HAP-1 (cell line): ENCODE measurements at regions not wholly inside any gene's neighbourhood (a gene's known extent, or its start where the extent isn't known, plus 50 kb on each side); places are given as distances from the start of the nearest gene placed in this dataset.

ENCODE experiments used
- DNase-seq, 2 experiments: peaks; one replicate each; pipeline ENCODE4 v3.0.0-alpha.2; 2016 to 2020; ENCODE audit warnings: low spot score in 2 of 2
- H3K27me3 ChIP-seq: fragments of 250-450 bp; sonication (Bioruptor Pico); 2 replicates; pipeline ENCODE4 v1.5.1; 2020; ENCODE audit warnings: low read depth, mild to moderate bottlenecking, moderate library complexity
- H3K36me3 ChIP-seq: fragments of 250-450 bp; sonication (Bioruptor Pico); replicated peaks from 2 replicates; pipeline ENCODE4 v1.5.1; 2020; ENCODE audit warnings: mild to moderate bottlenecking
- H3K4me1 ChIP-seq: fragments of 250-450 bp; sonication (Bioruptor Pico); 2 replicates; pipeline ENCODE4 v1.5.1; 2020; ENCODE audit warnings: mild to moderate bottlenecking
- H3K4me3 ChIP-seq: fragments of 250-450 bp; sonication (Bioruptor Pico); 2 replicates; pipeline ENCODE4 v1.5.1; 2020; ENCODE audit warnings: mild to moderate bottlenecking, moderate library complexity
- H3K9me3 ChIP-seq: fragments of 250-450 bp; sonication (Bioruptor Pico); 2 replicates; pipeline ENCODE4 v1.5.1; 2020; ENCODE audit warnings: mild to moderate bottlenecking, moderate library complexity
- in situ Hi-C: fragments of 300-500 bp; cut with MboI; formaldehyde crosslinking; loops from 3 replicates; pipeline ENCODE4 v1.14.3; 2020; ENCODE audit warnings: low sequenced_read_pairs, inconsistent platforms, mixed read lengths

DNA sequence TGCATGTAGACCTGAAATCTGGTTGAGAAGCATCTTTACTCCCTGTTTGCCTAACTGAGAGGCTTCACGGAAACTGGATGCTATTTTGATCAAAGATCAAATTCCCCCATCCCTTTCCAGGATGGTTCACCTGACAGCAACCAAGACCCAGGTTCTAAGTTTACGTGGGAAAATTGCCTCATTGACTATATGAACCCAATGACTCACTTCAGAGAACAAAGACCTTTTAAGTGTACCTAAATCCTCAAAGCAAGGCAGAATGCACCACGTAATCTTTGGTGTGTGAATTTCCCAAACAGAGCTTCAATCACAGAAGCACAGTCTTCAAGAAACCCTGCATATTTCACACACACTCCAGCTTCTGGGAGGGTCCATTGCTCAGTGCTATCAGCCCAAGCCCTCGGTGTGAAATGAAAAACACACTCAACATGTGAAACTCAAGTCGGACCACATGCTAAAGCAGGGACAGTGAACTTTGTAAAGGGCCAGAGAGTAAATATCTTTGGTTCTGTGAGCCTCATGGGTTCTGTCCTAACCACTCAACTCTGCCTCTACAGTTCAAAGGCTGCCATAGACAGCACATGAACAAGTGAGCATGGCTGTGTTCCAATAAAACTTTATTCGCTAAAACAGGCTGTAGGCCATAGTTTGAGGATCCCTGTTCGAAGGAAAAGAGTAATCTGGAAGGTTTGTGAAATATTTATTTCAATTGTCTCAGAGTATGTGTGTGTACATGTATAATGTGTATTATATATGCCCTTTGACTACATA, 275.6 kb upstream of the FOXK1 start:
- in situ Hi-C loops = no loop called here
- no peak for DNase-seq

DNA sequence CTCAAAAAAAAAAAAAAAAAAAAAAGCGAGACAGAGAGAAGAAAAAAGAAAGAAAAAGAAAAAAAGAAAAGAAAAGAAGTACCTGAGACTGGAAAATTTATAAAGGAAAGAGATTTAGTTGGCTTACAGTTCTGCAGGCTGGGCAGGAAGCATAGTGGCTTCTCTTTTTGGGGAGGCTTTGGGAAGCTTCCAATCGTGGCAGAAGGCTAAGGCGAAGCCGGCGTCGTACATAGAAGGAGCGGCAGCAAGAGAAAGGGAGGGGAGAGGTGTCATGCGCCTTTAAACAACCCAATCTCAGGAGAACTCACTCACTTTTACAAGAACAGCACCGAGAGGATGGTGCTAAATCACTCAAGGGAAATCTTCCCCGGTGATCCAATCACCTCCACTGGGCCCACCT, 272.1 kb upstream of the FOXK1 start:
- no peaks in the 10 kb centered on the region for H3K36me3 ChIP-seq
- no peak for DNase-seq
- H3K9me3 ChIP-seq = no peaks in the 10 kb centered on the region
- H3K27me3 ChIP-seq = no peaks in the 10 kb centered on the region
- H3K4me1 ChIP-seq = no peaks in the 10 kb centered on the region
- no peak overlapping the region for H3K4me3 ChIP-seq
- in situ Hi-C loops = no loop called here

More for the DNA sequence above, 275.6 kb upstream of the FOXK1 start:
- no peaks in the 10 kb centered on the region for H3K9me3 ChIP-seq
- no peak overlapping the region for H3K4me3 ChIP-seq
- H3K27me3 ChIP-seq = no peaks in the 10 kb centered on the region
- H3K36me3 ChIP-seq = no peaks in the 10 kb centered on the region
- no peaks in the 10 kb centered on the region for H3K4me1 ChIP-seq

DNA sequence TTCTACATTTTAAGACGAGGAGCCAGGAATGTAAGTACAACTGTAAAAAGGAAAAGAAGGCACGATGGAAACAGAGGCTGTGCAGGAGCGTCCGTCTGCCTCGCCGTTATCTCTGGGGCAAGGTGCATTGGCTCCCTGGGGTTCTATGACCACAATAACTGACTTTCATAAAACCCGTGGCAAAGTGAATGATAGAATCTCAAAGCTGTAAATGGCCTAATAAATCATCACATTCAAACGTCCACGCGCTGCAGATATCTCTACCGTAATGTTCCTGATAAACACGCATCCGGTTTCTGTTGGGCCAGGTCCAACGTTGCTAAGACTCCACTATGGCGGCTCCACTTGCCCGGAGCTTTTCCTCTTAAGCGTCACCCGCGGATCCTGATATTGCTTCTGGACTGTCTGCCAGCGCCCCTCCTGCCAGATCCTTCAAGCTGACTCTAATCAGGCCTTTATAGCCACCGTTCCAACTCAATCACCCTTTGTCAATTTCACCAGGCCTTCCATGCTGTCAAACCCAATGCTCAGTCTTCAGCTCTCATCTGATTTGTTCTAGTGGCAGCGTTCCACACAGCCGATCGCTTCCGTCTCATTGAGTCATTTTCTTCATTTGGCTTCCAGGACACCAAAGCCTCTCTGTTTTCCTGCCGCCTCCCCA, 265.6 kb upstream of the FOXK1 start:
- H3K4me1 ChIP-seq = no peaks in the 10 kb centered on the region
- H3K36me3 ChIP-seq = no peaks in the 10 kb centered on the region
- no peaks in the 10 kb centered on the region for H3K27me3 ChIP-seq
- H3K4me3 ChIP-seq = no peak overlapping the region
- in situ Hi-C loops = no loop called here
- H3K9me3 ChIP-seq = no peaks in the 10 kb centered on the region
- peak; percentile 11 to 55 for DNase-seq

DNA sequence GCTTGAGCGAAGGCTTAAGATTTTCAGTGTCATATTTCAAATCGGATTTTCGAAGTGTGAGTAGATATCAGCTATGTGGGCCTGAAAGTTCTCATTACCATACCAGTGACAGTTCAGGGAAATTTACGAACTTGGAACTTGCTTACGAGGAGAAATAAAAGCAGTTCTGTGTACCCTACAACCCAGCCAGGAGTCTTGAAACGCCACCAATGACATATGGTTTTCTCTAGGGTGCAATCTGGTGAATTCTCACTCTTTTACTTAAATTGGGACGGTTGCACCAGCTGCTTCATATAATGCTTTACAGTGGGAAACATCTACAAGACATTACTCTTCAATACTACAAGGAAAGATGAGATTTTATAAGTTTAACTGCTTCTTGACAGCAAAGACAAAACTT, 253.6 kb upstream of the FOXK1 start:
- Histone ChIP-seq H3K4me3 (no peak overlapping the region), H3K4me1 (no peaks in the 10 kb centered on the region), H3K36me3 (no peaks in the 10 kb centered on the region), H3K27me3 (no peaks in the 10 kb centered on the region), H3K9me3 (0 out of 2 replicates have a peak, but pooled peaks cover 4% of the 10 kb centered on the region)
- in situ Hi-C loops = no loop called here
- no peak for DNase-seq

DNA sequence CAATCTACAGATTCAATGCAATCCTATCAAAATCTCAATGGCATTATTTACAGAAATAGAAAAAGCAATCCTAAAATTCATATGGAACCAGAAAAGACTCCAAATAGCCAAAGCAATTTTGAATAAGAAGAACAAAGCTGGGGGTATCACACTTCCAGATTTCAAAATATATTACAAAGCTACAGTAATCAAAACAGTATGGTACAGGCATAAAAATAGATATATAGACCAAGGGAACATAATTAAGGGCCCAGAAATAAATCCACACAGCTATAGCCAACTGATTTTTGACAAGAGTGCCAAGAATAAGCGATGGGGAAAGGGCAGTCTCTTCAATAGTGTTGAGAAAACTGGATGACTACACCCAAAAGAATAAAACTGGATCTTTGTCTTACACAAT, 251.9 kb upstream of the FOXK1 start:
- no peaks in the 10 kb centered on the region for H3K27me3 ChIP-seq
- no peaks in the 10 kb centered on the region for H3K4me1 ChIP-seq
- no peak for DNase-seq
- H3K36me3 ChIP-seq = no peaks in the 10 kb centered on the region
- H3K9me3 ChIP-seq = 0 out of 2 replicates have a peak, but pooled peaks cover 4% of the 10 kb centered on the region
- no peak overlapping the region for H3K4me3 ChIP-seq
- in situ Hi-C loops = no loop called here

DNA sequence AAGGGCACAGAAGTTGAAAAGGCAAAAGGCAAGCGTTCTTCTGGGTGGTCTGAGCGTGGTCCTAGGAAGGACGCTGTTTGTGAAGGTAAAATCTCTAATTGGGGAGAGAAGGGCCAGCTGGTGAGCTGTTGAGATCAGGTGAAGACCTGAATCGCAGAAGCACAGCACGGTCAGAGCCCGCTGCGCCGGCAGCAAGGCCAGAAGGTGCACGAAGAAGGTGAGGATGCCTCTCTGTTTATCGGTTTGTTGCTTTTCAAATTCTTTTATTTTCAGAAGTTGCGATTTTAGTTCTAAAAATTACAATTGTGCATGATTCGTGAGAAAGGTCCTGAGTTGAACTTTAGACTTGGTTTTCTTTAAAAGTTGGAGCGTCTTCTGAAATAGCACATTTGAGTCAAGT, 247.8 kb upstream of the FOXK1 start:
- Histone ChIP-seq H3K36me3 (no peaks in the 10 kb centered on the region), H3K27me3 (no peaks in the 10 kb centered on the region), H3K9me3 (0 out of 2 replicates have a peak, but pooled peaks cover 4% of the 10 kb centered on the region), H3K4me3 (no peak overlapping the region), H3K4me1 (no peaks in the 10 kb centered on the region)
- in situ Hi-C loops = no loop called here
- no peak for DNase-seq

DNA sequence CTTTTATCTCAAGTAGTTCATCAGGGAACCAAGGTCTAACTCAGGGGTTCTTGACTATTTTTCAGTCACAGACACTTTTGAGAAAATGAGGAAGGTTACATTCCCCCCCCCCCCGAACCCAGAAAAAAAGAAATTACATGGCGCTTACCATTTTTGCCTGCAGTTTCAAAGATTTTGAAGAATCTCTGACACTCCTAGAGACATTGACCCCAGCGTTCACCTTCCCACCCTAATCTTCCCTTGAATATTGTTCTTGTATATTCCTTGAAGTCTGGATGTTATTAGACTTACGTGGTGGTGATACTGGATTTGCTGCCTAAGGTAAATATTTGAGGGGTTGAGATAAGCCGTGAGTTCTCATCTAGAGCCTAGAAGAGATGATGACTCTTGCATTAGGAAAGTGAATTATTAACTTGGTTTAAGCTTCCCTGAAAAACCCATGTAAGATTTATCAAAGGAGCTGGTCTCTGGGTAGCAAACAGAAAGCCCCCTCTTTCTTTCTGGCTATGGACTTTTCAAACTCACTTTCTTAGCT, 245.7 kb upstream of the FOXK1 start:
- no peak for DNase-seq
- H3K4me1 ChIP-seq = no peaks in the 10 kb centered on the region
- H3K36me3 ChIP-seq = no peaks in the 10 kb centered on the region
- H3K9me3 ChIP-seq = no peaks in the 10 kb centered on the region
- in situ Hi-C loops = no loop called here
- no peaks in the 10 kb centered on the region for H3K27me3 ChIP-seq
- H3K4me3 ChIP-seq = no peak overlapping the region

DNA sequence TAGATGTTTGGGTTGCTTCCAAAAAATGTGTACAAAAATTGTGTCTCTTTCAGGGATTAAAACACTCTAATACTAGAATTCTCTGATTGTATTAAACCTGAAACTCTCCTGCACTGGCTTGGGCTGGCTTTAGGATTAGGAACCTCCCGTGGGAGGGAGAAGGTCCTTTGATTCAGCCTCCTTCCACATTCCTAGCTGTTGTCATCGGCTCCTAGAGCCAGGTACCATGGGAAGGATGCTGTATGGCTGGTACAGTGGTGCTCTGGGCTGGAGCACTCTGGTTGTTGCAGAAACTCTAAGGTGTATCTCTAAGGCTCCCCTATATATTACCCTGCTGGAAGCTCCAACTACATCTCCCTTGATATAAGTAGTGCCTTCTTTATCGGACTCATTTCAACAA, 245.2 kb upstream of the FOXK1 start:
- in situ Hi-C loops = no loop called here
- no peak overlapping the region for H3K4me3 ChIP-seq
- H3K27me3 ChIP-seq = no peaks in the 10 kb centered on the region
- no peaks in the 10 kb centered on the region for H3K4me1 ChIP-seq
- DNase-seq = no peak
- H3K9me3 ChIP-seq = no peaks in the 10 kb centered on the region
- H3K36me3 ChIP-seq = no peaks in the 10 kb centered on the region

DNA sequence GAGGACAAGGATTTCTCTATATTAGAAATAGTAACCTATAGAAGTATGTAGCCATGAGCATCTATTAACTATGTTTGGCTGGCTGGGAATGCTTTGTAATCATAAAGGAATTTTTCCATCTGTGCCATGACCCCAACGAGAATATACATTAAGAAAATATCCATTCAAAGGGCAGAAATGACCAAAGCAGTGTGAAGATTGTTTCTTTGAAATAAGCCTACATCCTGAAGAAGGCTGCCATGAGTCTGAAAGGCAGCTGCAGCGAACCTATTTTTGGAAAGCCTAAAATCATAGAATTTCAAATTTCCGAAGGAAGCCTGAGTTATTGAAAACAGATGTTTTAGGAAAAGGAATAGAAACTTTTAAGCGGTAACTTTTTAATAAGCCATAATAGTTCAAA, 244.2 kb upstream of the FOXK1 start:
- no peak for DNase-seq
- Histone ChIP-seq H3K4me1 (no peaks in the 10 kb centered on the region), H3K36me3 (no peaks in the 10 kb centered on the region), H3K9me3 (no peaks in the 10 kb centered on the region), H3K27me3 (no peaks in the 10 kb centered on the region), H3K4me3 (no peak overlapping the region)
- in situ Hi-C loops = no loop called here

DNA sequence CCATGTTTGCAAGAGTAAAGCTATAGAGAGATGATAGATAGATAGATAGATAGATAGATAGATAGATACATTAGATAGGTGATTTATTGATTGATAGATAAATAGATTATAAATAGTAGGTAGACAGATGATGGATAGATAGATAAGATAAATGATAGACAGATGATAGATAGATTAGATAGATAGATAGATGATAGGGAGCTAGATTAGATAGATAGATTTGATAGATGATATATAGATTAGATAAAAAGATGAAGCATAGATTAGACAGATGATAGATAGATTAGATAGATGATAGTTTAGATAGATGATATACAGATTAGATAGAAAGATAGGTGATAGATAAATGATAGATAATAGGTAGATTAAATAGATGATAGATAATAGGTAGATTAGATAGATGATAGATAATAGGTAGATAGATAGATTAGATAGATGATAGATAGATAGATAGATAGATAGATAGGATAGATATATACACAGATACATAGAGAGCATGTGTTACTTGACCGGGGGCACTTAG, 243.3 kb upstream of the FOXK1 start:
- H3K4me3 ChIP-seq = no peak overlapping the region
- no peaks in the 10 kb centered on the region for H3K9me3 ChIP-seq
- H3K36me3 ChIP-seq = no peaks in the 10 kb centered on the region
- no peaks in the 10 kb centered on the region for H3K4me1 ChIP-seq
- H3K27me3 ChIP-seq = no peaks in the 10 kb centered on the region
- in situ Hi-C loops = no loop called here
- DNase-seq = no peak

DNA sequence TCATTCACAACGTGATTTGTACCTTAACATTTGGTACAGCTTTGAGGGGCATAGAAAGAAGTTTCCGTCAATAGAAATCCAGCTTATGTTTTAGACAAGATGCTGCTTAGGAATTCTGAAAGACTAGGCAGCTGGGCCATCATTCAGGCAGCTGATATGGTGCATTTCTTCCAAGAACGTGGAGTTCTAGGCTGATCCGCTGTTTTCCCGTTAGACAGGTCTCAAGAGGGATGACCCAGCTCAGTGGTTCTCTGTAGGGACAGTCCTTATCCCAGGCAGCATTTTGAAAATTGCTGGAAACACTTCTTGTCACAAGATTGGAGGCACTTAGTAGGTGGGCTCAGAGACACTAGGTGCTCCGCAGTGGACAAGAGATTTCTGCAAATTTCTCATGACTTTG, 242.7 kb upstream of the FOXK1 start:
- Histone ChIP-seq H3K27me3 (no peaks in the 10 kb centered on the region), H3K36me3 (no peaks in the 10 kb centered on the region), H3K4me1 (no peaks in the 10 kb centered on the region), H3K9me3 (no peaks in the 10 kb centered on the region), H3K4me3 (no peak overlapping the region)
- DNase-seq = no peak
- in situ Hi-C loops = no loop called here

DNA sequence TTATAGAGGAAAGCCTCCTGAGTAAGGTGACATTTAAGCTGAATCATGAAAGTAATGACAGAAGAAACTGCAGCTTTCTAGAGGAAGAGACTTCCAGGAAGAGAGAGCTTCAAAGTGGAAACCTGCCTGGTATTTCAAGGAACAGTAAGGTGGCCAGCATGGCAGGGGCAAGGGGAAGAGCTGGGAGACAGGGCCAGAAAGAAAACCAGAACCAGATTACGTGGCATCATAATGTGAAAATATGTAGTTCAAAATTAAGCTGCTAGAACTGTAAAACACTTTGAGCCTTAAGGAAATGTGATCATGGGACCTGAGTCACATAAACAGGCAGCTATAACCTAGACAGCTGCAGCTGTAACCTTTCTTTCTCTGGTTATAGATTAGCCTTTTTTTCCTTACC, 238.0 kb upstream of the FOXK1 start:
- Histone ChIP-seq H3K9me3 (no peaks in the 10 kb centered on the region), H3K4me1 (no peaks in the 10 kb centered on the region), H3K4me3 (no peak overlapping the region), H3K36me3 (no peaks in the 10 kb centered on the region), H3K27me3 (no peaks in the 10 kb centered on the region)
- no peak for DNase-seq
- in situ Hi-C loops = no loop called here

DNA sequence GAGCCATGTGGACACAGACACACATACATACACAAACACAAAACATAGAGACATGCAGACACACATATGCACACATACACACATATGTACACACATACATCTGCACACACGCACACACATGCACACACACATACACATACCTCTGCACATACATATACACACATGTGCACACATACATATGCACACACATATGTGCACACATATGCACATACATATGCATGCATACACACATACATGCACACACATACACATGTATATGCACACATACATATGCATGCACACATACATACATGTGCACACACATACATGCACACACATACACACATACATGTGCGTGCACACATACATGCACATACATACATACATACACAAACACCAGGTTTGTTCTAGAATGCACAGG, 236.3 kb upstream of the FOXK1 start:
- Histone ChIP-seq H3K36me3 (no peaks in the 10 kb centered on the region), H3K4me1 (no peaks in the 10 kb centered on the region), H3K4me3 (no peak overlapping the region), H3K27me3 (no peaks in the 10 kb centered on the region), H3K9me3 (no peaks in the 10 kb centered on the region)
- in situ Hi-C loops = no loop called here
- no peak for DNase-seq

DNA sequence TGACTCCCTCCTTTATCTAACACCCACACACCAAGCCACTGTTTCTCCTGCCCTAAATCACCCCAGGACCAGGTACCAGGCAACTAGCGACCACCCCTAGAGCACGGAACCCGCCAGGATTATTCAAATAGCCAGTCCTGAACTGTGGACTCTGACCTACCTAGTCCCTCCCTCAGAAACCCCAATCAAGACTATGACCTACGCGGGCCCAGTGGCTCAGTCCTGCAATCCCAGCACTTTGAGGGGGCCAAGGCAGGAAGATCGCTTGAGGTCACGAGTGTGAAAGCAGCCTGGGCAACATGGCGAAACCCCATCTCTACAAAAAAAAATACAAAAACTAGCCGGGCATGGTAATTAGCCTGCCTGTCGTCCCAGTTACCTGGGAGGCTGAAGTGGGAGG, 232.8 kb upstream of the FOXK1 start:
- no peak overlapping the region for H3K4me3 ChIP-seq
- H3K36me3 ChIP-seq = no peaks in the 10 kb centered on the region
- no peaks in the 10 kb centered on the region for H3K27me3 ChIP-seq
- no peak for DNase-seq
- no peaks in the 10 kb centered on the region for H3K9me3 ChIP-seq
- in situ Hi-C loops = no loop called here
- H3K4me1 ChIP-seq = no peaks in the 10 kb centered on the region
